ENCODE measurements at regions not wholly inside any gene's neighbourhood (a gene's known extent, or its start where the extent isn't known, plus 50 kb on each side); places are given as distances from the start of the nearest gene placed in this dataset.

GRCh38 chr18:5661179-5661578 lies 117.4 kb upstream of the EPB41L3 start:
- peaks cover 0 to 5% of the 10 kb centered on the region in 2 donors for H3K9me3 Mint-ChIP-seq
- 88% methylated on average over 1 of the region's 1 CpG for WGBS (ENCODE audit: insufficient coverage)
- no peak for TF ChIP-seq CTCF (IDR thresholded peaks at IDR 0.05)

GRCh38 chr18:5653802-5654201 lies 110.0 kb upstream of the EPB41L3 start:
- Histone ChIP-seq H3K4me3 (ENCODE audit: low read length) (no peak overlapping the region), H3K27me3 (ENCODE audit: control insufficient read depth, insufficient read depth, low read length) (no peaks in the 10 kb centered on the region), H3K9me3 (ENCODE audit: control insufficient read depth, insufficient read depth, low read length) (no peaks in the 10 kb centered on the region), H3K27ac (ENCODE audit: low read length) (no peak overlapping the region), H3K36me3 (ENCODE audit: control insufficient read depth, insufficient read depth, low read length) (no peaks in the 10 kb centered on the region), H3K4me1 (ENCODE audit: control insufficient read depth, insufficient read depth, low read length) (no peaks in the 10 kb centered on the region)
- no peak overlapping the region for H3K27ac Mint-ChIP-seq
- no peaks in the 10 kb centered on the region for H3K36me3 Mint-ChIP-seq
- DNase-seq (no peak), ATAC-seq (no peak)
- H3K9me3 Mint-ChIP-seq: peaks cover 0 to 2% of the 10 kb centered on the region in 2 donors
- H3K4me3 Mint-ChIP-seq: no peak overlapping the region
- WGBS (ENCODE audit: insufficient coverage): 78% methylated on average over 3 of the region's 3 CpGs
- intact Hi-C loops (cut with micrococcal nuclease): no loop called here
- no peaks in the 10 kb centered on the region for H3K4me1 Mint-ChIP-seq
- H3K27me3 Mint-ChIP-seq (ENCODE audit: low read depth in 2 of 2): no peaks in the 10 kb centered on the region
- TF ChIP-seq CTCF (IDR thresholded peaks at IDR 0.05): no peak

More at GRCh38 chr18:5661179-5661578, 117.4 kb upstream of the EPB41L3 start:
- Mint-ChIP-seq H3K36me3 (no peaks in the 10 kb centered on the region), H3K27me3 (ENCODE audit: low read depth in 2 of 2) (no peaks in the 10 kb centered on the region), H3K4me1 (no peaks in the 10 kb centered on the region), H3K27ac (no peak overlapping the region), H3K4me3 (no peak overlapping the region)
- Histone ChIP-seq H3K9me3 (ENCODE audit: control insufficient read depth, insufficient read depth, low read length) (no peaks in the 10 kb centered on the region), H3K4me1 (ENCODE audit: control insufficient read depth, insufficient read depth, low read length) (no peaks in the 10 kb centered on the region), H3K27me3 (ENCODE audit: control insufficient read depth, insufficient read depth, low read length) (no peaks in the 10 kb centered on the region), H3K27ac (ENCODE audit: low read length) (no peak overlapping the region), H3K4me3 (ENCODE audit: low read length) (no peak overlapping the region), H3K36me3 (ENCODE audit: control insufficient read depth, insufficient read depth, low read length) (no peaks in the 10 kb centered on the region)
- no peak for ATAC-seq
- no peak for DNase-seq
- intact Hi-C loops (cut with micrococcal nuclease): no loop called here

- Mint-ChIP-seq H3K4me3 (no peak overlapping the region), H3K36me3 (no peaks in the 10 kb centered on the region), H3K27ac (no peak overlapping the region), H3K4me1 (no peaks in the 10 kb centered on the region), H3K27me3 (ENCODE audit: low read depth in 2 of 2) (peaks cover 0 to 5% of the 10 kb centered on the region in 2 donors), H3K9me3 (peaks cover 0 to 2% of the 10 kb centered on the region in 2 donors)
- TF ChIP-seq CTCF (IDR thresholded peaks at IDR 0.05): no peak
- H3K4me1 ChIP-seq (ENCODE audit: control insufficient read depth, insufficient read depth, low read length): no peaks in the 10 kb centered on the region
- no peaks in the 10 kb centered on the region for H3K27me3 ChIP-seq (ENCODE audit: control insufficient read depth, insufficient read depth, low read length)
- intact Hi-C loops (cut with micrococcal nuclease): no loop called here
- H3K9me3 ChIP-seq (ENCODE audit: control insufficient read depth, insufficient read depth, low read length): no peaks in the 10 kb centered on the region
- no peak overlapping the region for H3K27ac ChIP-seq (ENCODE audit: low read length)
- no peak for DNase-seq
- no peak for ATAC-seq
- H3K36me3 ChIP-seq (ENCODE audit: control insufficient read depth, insufficient read depth, low read length): no peaks in the 10 kb centered on the region
- H3K4me3 ChIP-seq (ENCODE audit: low read length): no peak overlapping the region
Measured at GRCh38 chr18:5651736-5652135, 107.9 kb upstream of the EPB41L3 start.

GRCh38 chr18:5649439-5649838 lies 105.6 kb upstream of the EPB41L3 start:
- no peaks in the 10 kb centered on the region for H3K36me3 Mint-ChIP-seq
- WGBS (ENCODE audit: insufficient coverage): 92% methylated on average over 6 of the region's 8 CpGs
- Histone ChIP-seq H3K36me3 (ENCODE audit: control insufficient read depth, insufficient read depth, low read length) (no peaks in the 10 kb centered on the region), H3K27me3 (ENCODE audit: control insufficient read depth, insufficient read depth, low read length) (no peaks in the 10 kb centered on the region), H3K27ac (ENCODE audit: low read length) (no peak overlapping the region), H3K4me3 (ENCODE audit: low read length) (no peak overlapping the region), H3K4me1 (ENCODE audit: control insufficient read depth, insufficient read depth, low read length) (no peaks in the 10 kb centered on the region), H3K9me3 (ENCODE audit: control insufficient read depth, insufficient read depth, low read length) (no peaks in the 10 kb centered on the region)
- no peak overlapping the region for H3K4me3 Mint-ChIP-seq
- H3K27ac Mint-ChIP-seq: no peak overlapping the region
- H3K4me1 Mint-ChIP-seq: no peaks in the 10 kb centered on the region
- ATAC-seq (no peak), DNase-seq (no peak)
- intact Hi-C loops (cut with micrococcal nuclease): no loop called here
- no peak for TF ChIP-seq CTCF (IDR thresholded peaks at IDR 0.05)
- H3K9me3 Mint-ChIP-seq: no peaks in the 10 kb centered on the region
- peaks cover 0 to 5% of the 10 kb centered on the region in 2 donors for H3K27me3 Mint-ChIP-seq (ENCODE audit: low read depth in 2 of 2)
